ENCODE measurements at regions not wholly inside any gene's neighbourhood (a gene's known extent, or its start where the extent isn't known, plus 50 kb on each side); places are given as distances from the start of the nearest gene placed in this dataset.

DNA sequence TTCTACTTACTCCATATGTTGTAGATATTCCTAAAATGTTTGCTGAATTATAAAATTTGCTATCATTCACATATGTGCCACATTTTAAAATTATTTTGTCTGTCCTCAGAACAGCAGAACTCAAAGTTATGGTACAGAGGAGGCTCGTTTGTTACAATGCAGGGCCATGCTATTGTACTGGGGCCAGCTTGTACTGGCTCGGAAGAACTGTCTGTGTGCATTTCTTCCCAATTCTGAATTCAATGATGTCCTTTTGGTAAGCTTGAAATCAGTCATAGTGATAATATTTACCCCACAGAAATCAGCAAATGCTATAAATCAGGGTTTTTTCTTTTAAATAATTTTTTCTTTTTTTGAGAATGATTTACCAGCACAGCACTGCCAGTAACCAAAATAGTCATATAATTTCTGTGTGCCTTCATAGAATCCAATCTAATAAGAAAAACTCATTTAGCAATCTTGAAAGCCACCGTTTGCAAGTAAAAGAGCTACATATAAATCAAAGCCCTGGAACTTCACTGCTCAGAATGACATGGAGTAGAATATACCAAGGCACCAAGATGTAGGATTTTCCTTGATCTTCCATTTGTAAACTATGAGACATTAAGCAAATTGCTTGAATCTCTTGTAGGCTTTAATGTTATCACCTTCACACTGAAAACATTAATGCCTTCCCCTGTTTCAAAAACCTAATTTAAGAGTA is 90.7 kb upstream of the EPHA4 start:
- TF ChIP-seq ZNF839 (CRISPR knock-in tag; IDR thresholded peaks at IDR 0.05; ENCODE audit: borderline replicate concordance) (no peak), CTCF (CRISPR knock-in tag; IDR thresholded peaks at IDR 0.05) (no peak), IRX3 (CRISPR knock-in tag; IDR thresholded peaks at IDR 0.05; ENCODE audit: borderline replicate concordance, low read depth) (no peak), ZNF407 (CRISPR knock-in tag; IDR thresholded peaks at IDR 0.05; ENCODE audit: not compliant biosample characterization) (no peak), GTF2F1 (IDR thresholded peaks at IDR 0.05; ENCODE audit: low read length) (no peak)

Measured in HepG2 (cell line).